ENCODE measurements at regions not wholly inside any gene's neighbourhood (a gene's known extent, or its start where the extent isn't known, plus 50 kb on each side); places are given as distances from the start of the nearest gene placed in this dataset.

DNA sequence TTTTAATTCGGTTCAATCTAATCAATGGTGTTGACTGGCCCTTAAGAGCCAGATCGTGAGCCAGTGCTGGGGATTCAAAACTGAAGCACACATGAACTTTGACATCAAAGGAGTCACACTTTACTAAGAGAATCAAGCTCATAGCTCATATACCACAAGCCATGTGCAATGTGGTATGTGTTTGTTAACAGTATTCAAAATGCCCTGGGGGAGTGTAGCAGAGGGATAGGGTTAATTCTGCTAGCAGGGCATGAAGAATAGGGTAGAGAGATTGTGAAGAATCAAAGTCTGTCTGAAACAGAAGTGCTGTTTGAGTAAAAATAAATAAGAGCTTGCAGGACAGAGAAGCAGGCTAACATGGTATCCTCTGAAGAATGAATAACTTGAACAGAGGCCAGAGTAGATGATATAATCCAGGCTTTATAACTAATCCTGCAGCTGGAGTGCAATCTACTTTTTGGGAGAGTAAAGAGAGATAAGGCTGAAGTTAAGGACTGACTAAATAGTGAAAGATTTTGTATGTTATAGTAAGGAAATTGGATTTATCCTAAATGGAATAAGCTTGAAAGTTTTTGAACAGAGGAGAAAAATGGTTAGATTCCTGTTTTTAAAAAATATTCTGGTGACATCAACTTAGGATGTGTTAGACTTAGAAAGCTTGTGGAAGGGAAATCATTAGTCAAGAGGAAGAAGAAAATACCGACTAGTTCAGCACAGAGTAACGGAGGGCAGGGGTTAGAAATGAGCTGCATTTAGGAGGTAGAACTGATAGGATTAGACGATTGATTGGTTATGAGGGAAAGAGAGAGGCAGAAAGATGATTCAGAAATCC is 292.0 kb downstream of the NFKBIZ start:
- Histone ChIP-seq H3K27ac (ENCODE audit: low read depth, low read length) (no peak overlapping the region), H3K36me3 (ENCODE audit: control insufficient read depth, insufficient read depth, low read length) (no peaks in the 10 kb centered on the region), H3K9me3 (ENCODE audit: control insufficient read depth, insufficient read depth, low read depth, low read length) (no peaks in the 10 kb centered on the region), H3K9ac (ENCODE audit: low read length) (no peak overlapping the region), H3K4me1 (ENCODE audit: control insufficient read depth, insufficient read depth, low read length) (no peaks in the 10 kb centered on the region), H3K27me3 (ENCODE audit: control insufficient read depth, insufficient read depth, low read length) (no peaks in the 10 kb centered on the region), H3K4me3 (ENCODE audit: low read depth, low read length) (no peak overlapping the region)

DNA sequence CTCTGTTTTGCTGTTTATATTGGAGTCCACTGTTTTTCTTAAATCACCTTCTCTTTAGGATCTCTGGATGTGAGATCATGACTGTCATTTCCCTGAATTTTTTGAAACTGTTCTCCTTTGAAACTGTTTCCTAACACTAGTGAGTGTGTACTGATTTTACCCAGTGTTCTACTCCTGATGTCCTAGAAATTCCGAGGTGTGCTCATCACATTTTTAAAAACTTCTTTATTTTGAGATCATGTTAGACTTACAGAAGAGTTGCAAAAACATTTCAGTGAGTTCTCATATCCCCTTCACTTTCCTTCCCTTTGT is 292.6 kb downstream of the NFKBIZ start:
- Histone ChIP-seq H3K9me3 (ENCODE audit: control insufficient read depth, insufficient read depth, low read depth, low read length) (no peaks in the 10 kb centered on the region), H3K4me1 (ENCODE audit: control insufficient read depth, insufficient read depth, low read length) (no peaks in the 10 kb centered on the region), H3K27me3 (ENCODE audit: control insufficient read depth, insufficient read depth, low read length) (no peaks in the 10 kb centered on the region), H3K27ac (ENCODE audit: low read depth, low read length) (no peak overlapping the region), H3K9ac (ENCODE audit: low read length) (no peak overlapping the region), H3K36me3 (ENCODE audit: control insufficient read depth, insufficient read depth, low read length) (no peaks in the 10 kb centered on the region), H3K4me3 (ENCODE audit: low read depth, low read length) (no peak overlapping the region)

DNA sequence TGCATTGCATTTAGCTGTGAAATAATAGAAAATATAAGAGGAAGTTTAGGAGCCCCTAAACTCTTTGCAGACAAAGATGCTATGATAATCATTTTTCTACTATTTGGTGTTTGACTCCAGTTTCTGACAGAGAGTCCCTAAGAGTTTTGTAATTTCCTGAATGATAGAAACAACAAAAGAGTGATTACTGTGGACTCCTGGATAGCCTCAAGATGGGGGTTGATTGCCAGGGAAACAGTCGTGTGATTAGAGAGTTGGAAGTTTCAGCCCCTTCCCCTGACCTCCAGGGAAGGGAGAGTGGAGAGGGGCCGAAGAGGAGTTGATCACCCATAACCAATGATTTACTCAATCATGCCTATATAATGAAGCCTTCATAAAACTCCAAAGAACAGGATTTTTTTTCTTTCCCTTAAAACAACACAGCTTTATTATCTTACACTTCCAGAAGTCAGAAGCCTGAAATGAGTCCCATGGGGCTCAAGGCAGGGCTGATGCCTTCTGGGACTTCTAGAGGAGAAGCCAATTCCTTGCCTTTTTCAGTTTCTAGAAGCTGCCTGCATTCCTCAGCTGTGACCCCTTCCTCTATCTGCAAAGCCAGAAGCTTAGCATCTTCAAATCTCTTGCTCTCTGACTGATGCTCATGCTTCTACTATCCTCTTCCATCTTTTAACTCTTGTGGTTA is 292.3 kb upstream of the ZPLD1 start:
- H3K4me3 ChIP-seq (ENCODE audit: low read depth, low read length), result no peak overlapping the region
- no peaks in the 10 kb centered on the region for H3K4me1 ChIP-seq (ENCODE audit: control insufficient read depth, insufficient read depth, low read length)
- H3K36me3 ChIP-seq (ENCODE audit: control insufficient read depth, insufficient read depth, low read length), result no peaks in the 10 kb centered on the region
- H3K27ac ChIP-seq (ENCODE audit: low read depth, low read length), result no peak overlapping the region
- H3K27me3 ChIP-seq (ENCODE audit: control insufficient read depth, insufficient read depth, low read length), result no peaks in the 10 kb centered on the region
- no peaks in the 10 kb centered on the region for H3K9me3 ChIP-seq (ENCODE audit: control insufficient read depth, insufficient read depth, low read depth, low read length)
- no peak overlapping the region for H3K9ac ChIP-seq (ENCODE audit: low read length)

DNA sequence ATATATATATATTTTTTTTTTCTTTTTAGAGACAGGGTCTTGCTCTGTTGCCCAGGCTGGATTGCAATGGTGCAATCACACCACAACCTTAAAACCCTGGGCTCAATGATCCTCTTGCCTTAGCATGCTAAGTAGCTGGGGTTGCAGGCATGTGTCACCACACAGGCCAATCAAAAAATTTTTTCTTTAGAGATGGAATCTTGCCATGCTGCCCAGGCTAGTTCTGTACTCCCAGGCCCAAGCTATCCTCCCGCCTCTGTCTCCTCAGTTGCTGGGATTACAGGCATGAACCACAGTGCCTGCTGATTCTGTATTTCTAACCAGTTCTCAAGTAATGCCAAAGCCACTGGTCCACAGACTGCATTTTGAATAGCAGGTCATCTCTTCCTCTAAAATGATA is 291.3 kb upstream of the ZPLD1 start:
- Histone ChIP-seq H3K4me1 (ENCODE audit: control insufficient read depth, insufficient read depth, low read length) (no peaks in the 10 kb centered on the region), H3K9me3 (ENCODE audit: control insufficient read depth, insufficient read depth, low read depth, low read length) (no peaks in the 10 kb centered on the region), H3K27me3 (ENCODE audit: control insufficient read depth, insufficient read depth, low read length) (no peaks in the 10 kb centered on the region), H3K36me3 (ENCODE audit: control insufficient read depth, insufficient read depth, low read length) (no peaks in the 10 kb centered on the region), H3K4me3 (ENCODE audit: low read depth, low read length) (no peak overlapping the region), H3K27ac (ENCODE audit: low read depth, low read length) (no peak overlapping the region), H3K9ac (ENCODE audit: low read length) (no peak overlapping the region)

DNA sequence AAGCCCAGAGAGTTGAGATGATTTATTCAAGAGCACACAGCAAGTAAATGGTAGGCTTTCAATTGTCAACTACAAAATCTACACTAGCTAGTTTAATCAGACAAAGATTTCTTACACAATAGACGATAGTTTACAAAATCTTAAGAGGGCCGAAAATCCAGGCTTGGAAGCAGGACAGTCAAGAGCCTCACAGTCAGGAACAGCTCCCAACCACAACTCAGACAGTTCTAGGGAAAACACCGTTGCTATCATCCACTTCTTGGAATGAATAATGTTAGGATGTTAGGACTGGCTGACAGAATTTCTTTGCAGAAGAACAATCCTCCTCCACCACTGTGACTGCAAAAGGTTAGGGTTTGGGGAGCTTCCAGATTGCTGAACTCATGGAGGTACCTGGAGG is 290.8 kb upstream of the ZPLD1 start:
- Histone ChIP-seq H3K27me3 (ENCODE audit: control insufficient read depth, insufficient read depth, low read length) (no peaks in the 10 kb centered on the region), H3K4me1 (ENCODE audit: control insufficient read depth, insufficient read depth, low read length) (no peaks in the 10 kb centered on the region), H3K9ac (ENCODE audit: low read length) (no peak overlapping the region), H3K4me3 (ENCODE audit: low read depth, low read length) (no peak overlapping the region), H3K27ac (ENCODE audit: low read depth, low read length) (no peak overlapping the region), H3K36me3 (ENCODE audit: control insufficient read depth, insufficient read depth, low read length) (no peaks in the 10 kb centered on the region), H3K9me3 (ENCODE audit: control insufficient read depth, insufficient read depth, low read depth, low read length) (no peaks in the 10 kb centered on the region)

DNA sequence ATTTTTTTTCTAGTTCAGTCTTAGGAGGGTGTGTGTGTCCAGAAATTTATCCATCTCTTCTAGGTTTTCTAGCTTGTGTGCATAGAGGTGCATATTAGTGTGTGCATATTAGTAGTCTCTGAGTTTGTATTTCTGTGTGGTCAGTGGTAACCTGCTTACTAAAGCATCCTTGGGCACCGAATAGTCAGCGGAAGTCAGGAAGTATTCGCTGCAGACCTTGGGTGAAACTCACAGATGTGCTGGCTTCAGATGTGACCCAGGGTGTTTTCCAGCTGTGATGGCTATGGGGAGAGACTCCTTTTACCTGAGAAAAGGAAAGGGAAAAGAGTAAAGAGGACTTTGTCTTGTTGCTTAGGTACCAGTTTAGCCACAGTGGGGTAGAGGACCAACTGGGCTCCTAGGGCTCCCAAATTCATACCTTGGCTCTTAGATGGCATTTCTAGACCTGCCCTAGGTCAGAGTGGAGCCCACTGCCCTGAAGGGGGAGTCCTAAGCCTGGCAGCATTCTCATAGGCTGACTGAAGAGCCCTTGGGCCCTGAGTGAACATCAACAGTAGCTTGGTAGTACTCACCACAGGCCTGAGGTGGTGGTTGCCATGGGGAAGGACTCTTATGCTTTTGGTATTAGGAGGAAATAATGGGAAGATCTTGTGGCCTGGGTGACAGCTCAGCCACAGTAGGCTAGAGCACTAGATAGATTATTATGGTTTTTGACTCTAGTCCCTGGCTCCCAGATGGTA is 286.0 kb upstream of the ZPLD1 start:
- H3K9ac ChIP-seq (ENCODE audit: low read length), result no peak overlapping the region
- no peak overlapping the region for H3K4me3 ChIP-seq (ENCODE audit: low read depth, low read length)
- no peaks in the 10 kb centered on the region for H3K36me3 ChIP-seq (ENCODE audit: control insufficient read depth, insufficient read depth, low read length)
- peaks cover 11% of the 10 kb centered on the region for H3K9me3 ChIP-seq (ENCODE audit: control insufficient read depth, insufficient read depth, low read depth, low read length)
- no peak overlapping the region for H3K27ac ChIP-seq (ENCODE audit: low read depth, low read length)
- no peaks in the 10 kb centered on the region for H3K4me1 ChIP-seq (ENCODE audit: control insufficient read depth, insufficient read depth, low read length)
- H3K27me3 ChIP-seq (ENCODE audit: control insufficient read depth, insufficient read depth, low read length), result no peaks in the 10 kb centered on the region

DNA sequence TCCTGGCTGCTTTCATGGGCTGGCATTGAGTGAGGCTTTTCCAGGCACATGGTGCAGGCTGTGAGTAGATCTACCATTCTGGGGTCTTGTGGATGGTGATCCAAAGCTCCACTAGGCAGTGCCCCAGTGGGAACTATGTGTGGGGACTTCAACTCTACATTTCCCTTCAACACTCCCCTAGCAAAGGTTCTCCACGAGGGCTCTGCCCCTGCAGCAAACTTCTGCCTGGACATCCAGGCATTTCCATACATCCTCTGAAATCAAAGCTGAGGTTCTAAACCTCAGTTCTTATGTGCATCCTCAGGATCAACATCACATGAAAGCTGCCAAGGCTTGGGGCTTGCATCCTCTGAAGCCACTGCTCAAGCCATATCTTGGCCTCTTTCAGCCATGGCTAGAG is 282.9 kb upstream of the ZPLD1 start:
- no peaks in the 10 kb centered on the region for H3K36me3 ChIP-seq (ENCODE audit: control insufficient read depth, insufficient read depth, low read length)
- H3K9ac ChIP-seq (ENCODE audit: low read length), result no peak overlapping the region
- no peak overlapping the region for H3K27ac ChIP-seq (ENCODE audit: low read depth, low read length)
- no peaks in the 10 kb centered on the region for H3K4me1 ChIP-seq (ENCODE audit: control insufficient read depth, insufficient read depth, low read length)
- peaks cover 11% of the 10 kb centered on the region for H3K9me3 ChIP-seq (ENCODE audit: control insufficient read depth, insufficient read depth, low read depth, low read length)
- H3K27me3 ChIP-seq (ENCODE audit: control insufficient read depth, insufficient read depth, low read length), result no peaks in the 10 kb centered on the region
- H3K4me3 ChIP-seq (ENCODE audit: low read depth, low read length), result no peak overlapping the region

DNA sequence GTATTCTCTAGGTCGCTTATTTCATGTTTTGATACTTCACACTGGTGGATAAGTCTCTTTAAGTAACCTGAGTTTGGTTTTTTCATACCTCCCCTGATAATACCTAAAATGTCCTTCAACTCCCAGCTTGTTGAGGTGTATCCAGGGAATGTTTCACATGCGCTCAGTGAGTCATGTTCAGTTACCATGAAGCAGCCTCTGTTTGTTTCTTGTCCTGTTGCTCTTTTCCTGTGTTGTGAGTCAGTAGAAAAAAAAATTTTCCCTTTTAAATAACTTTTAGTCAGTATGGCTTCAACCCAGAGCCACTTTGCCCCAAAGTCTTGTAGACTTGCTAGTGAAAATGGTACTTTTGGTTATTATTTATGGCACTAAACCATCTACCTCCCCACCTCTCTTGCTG is 278.4 kb upstream of the ZPLD1 start:
- peaks cover 11% of the 10 kb centered on the region for H3K9me3 ChIP-seq (ENCODE audit: control insufficient read depth, insufficient read depth, low read depth, low read length)
- no peaks in the 10 kb centered on the region for H3K36me3 ChIP-seq (ENCODE audit: control insufficient read depth, insufficient read depth, low read length)
- H3K27me3 ChIP-seq (ENCODE audit: control insufficient read depth, insufficient read depth, low read length), result no peaks in the 10 kb centered on the region
- H3K4me3 ChIP-seq (ENCODE audit: low read depth, low read length), result no peak overlapping the region
- H3K27ac ChIP-seq (ENCODE audit: low read depth, low read length), result no peak overlapping the region
- H3K4me1 ChIP-seq (ENCODE audit: control insufficient read depth, insufficient read depth, low read length), result no peaks in the 10 kb centered on the region
- H3K9ac ChIP-seq (ENCODE audit: low read length), result no peak overlapping the region

DNA sequence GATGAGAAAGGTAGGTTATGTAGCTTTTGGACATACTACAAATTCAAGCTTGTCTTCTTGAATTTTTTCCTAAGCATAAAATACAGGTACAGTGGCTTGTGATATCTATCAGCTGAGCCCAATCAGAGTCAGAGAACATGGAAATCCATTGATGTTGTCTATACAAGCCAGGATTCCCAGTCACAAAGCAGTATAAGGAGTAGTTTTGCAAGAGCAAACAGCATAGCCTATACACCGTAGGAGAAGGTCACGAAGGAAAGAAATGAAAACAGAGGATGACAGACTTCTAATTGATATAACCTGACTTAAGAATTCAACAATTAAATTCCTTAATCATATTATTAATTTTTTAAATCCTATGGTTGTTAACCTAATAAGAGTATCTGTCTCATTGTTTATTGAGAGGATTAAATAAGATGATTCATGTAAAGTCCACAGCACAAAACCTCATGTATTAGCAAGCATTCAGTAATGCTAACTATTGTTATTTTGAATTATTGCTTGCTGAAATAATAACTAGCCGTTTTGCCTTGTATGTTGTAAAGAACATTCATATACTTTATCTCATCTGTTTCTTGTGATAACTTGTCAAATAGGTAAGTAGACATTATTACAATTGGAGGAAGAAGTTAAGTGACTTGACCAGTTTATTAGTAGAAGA is 276.6 kb upstream of the ZPLD1 start:
- Histone ChIP-seq H3K27ac (ENCODE audit: low read depth, low read length) (no peak overlapping the region), H3K9me3 (ENCODE audit: control insufficient read depth, insufficient read depth, low read depth, low read length) (no peaks in the 10 kb centered on the region)

DNA sequence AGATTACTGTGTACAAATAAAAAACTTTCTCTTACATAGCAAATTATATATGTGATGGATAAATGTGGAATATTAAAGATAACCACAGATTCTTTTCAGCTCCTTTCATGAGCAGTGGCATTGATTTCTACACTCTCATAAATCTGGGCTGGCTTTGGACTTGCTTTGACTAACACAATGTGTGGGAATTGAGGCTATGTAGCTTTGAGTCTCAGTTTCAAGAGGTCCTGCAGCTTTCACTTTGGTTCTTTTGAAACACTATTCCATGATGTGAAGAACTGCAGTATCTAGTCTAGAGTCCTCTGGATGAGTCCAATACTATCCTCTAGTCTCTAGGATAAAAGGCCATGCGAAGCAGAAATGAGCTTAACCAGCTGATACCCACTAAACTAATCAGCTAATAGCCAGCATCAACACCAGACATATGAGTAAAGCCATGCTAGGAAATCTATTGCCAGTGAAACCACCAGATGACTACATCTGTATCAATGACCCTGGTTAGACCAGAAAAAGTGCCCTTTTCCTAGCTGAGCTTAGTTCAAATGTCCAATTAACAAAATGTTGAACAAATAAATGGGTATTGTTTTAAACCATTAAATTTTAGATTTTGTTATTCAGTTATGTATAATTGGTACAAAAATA is 274.9 kb upstream of the ZPLD1 start:
- Histone ChIP-seq H3K4me1 (ENCODE audit: control insufficient read depth, insufficient read depth, low read length) (no peaks in the 10 kb centered on the region), H3K27ac (ENCODE audit: low read depth, low read length) (no peak overlapping the region), H3K9ac (ENCODE audit: low read length) (no peak overlapping the region), H3K9me3 (ENCODE audit: control insufficient read depth, insufficient read depth, low read depth, low read length) (no peaks in the 10 kb centered on the region), H3K27me3 (ENCODE audit: control insufficient read depth, insufficient read depth, low read length) (no peaks in the 10 kb centered on the region), H3K36me3 (ENCODE audit: control insufficient read depth, insufficient read depth, low read length) (no peaks in the 10 kb centered on the region), H3K4me3 (ENCODE audit: low read depth, low read length) (no peak overlapping the region)

More for the DNA sequence above, 276.6 kb upstream of the ZPLD1 start:
- Histone ChIP-seq H3K4me3 (ENCODE audit: low read depth, low read length) (no peak overlapping the region), H3K27me3 (ENCODE audit: control insufficient read depth, insufficient read depth, low read length) (no peaks in the 10 kb centered on the region), H3K4me1 (ENCODE audit: control insufficient read depth, insufficient read depth, low read length) (no peaks in the 10 kb centered on the region), H3K9ac (ENCODE audit: low read length) (no peak overlapping the region), H3K36me3 (ENCODE audit: control insufficient read depth, insufficient read depth, low read length) (no peaks in the 10 kb centered on the region)
